A549 (cell line): ENCODE measurements at regions not wholly inside any gene's neighbourhood (a gene's known extent, or its start where the extent isn't known, plus 50 kb on each side); places are given as distances from the start of the nearest gene placed in this dataset.

Experiments used
- CEBPB ChIP-seq, 2 experiments: fragments of >200 bp in 1 of 2; sonication (Bioruptor Twin) in 1 of 2; formaldehyde crosslinking in 1 of 2; IDR thresholded peaks; 2 replicates each; pipeline ENCODE4 v1.6.1; 2012 to 2016
- CHD4 ChIP-seq: fragments of 200-600 bp; sonication (generic); IDR thresholded peaks from 2 replicates; pipeline ENCODE4 v1.6.1; 2016; ENCODE audit warnings: antibody characterized with exemption, mild to moderate bottlenecking, borderline replicate concordance
- CTCF ChIP-seq: fragments of >200 bp; sonication (Bioruptor Twin); formaldehyde crosslinking; IDR thresholded peaks from 3 replicates; pipeline ENCODE4 v1.5.1; 2016
- EP300 ChIP-seq, 2 experiments: fragments of >200 bp; sonication (Bioruptor Twin); formaldehyde crosslinking; IDR thresholded peaks; 2 replicates in 1 of 2; 3 replicates in 1 of 2; pipeline ENCODE4 v1.6.1; 2016 to 2017
- MAFK ChIP-seq: fragments of 450-650 bp; IDR thresholded peaks from 2 replicates; pipeline ENCODE4 v1.6.1; 2014; ENCODE audit not compliant: partially characterized antibody
- PBX3 ChIP-seq: IDR thresholded peaks from 2 replicates; pipeline ENCODE4 v1.6.1; 2012
- PHF8 ChIP-seq: fragments of 200-600 bp; sonication (generic); IDR thresholded peaks from 2 replicates; pipeline ENCODE4 v1.6.1; 2016; ENCODE audit warnings: low read depth, mild to moderate bottlenecking, antibody characterized with exemption, moderate library complexity, borderline replicate concordance
- POLR2A ChIP-seq: IDR thresholded peaks from 2 replicates; pipeline ENCODE4 v1.6.1; 2012; ENCODE audit warnings: mild to moderate bottlenecking, low read length
- REST ChIP-seq: fragments of 200-600 bp; sonication (generic); IDR thresholded peaks from 2 replicates; pipeline ENCODE4 v1.6.1; 2016; ENCODE audit warnings: antibody characterized with exemption, mild to moderate bottlenecking, moderate library complexity
- SMC3 ChIP-seq: fragments of >200 bp; sonication (Bioruptor Twin); formaldehyde crosslinking; IDR thresholded peaks from 3 replicates; pipeline ENCODE4 v1.6.1; 2018; ENCODE audit warnings: inconsistent platforms

- TF ChIP-seq MAFK (no peak), EP300 (IDR thresholded peaks at IDR 0.05) (no peak), CTCF (no peak), CHD4 (no peak), POLR2A (no peak), CEBPB (IDR thresholded peaks at IDR 0.05) (no peak), PHF8 (no peak), SMC3 (no peak), REST (no peak), PBX3 (no peak)
These were observed 459.9 kb downstream of the ADGRL2 start for GRCh38 chr1:82260666-82261065.
